SK-N-SH (cell line): ENCODE measurements at regions not wholly inside any gene's neighbourhood (a gene's known extent, or its start where the extent isn't known, plus 50 kb on each side); places are given as distances from the start of the nearest gene placed in this dataset.

Experiments used
- CTCF ChIA-PET: fragments of 300-600, 350-600 bp; formaldehyde crosslinking; extraction: SDS; loops from one replicate; lab custom pipeline; 2021; lab: Yijun Ruan, JAX
- POLR2A ChIA-PET: fragments of 350-600 bp; sonication (Branson Sonifier 250); formaldehyde crosslinking; extraction: SDS; loops from one replicate; lab custom pipeline; 2020; ENCODE audit warnings: antibody characterized with exemption, inconsistent platforms; lab: Yijun Ruan, JAX
- DNase-seq: peaks from one replicate; pipeline ENCODE4 v3.0.0; 2012
- H2AFZ ChIP-seq: fragments of 200-600 bp; sonication (generic); 2 replicates; pipeline ENCODE4 v1.8.1; 2016; ENCODE audit warnings: antibody characterized with exemption, mild to moderate bottlenecking, low read depth
- H3F3A ChIP-seq: fragments of 200-600 bp; sonication (generic); replicated peaks from 2 replicates; pipeline ENCODE3; 2016; ENCODE audit warnings: antibody characterized with exemption, mild to moderate bottlenecking; ENCODE audit not compliant: insufficient read depth
- H3K27ac ChIP-seq, 2 experiments: fragments of 200-500 bp in 1 of 2; fragments of 200-600 bp in 1 of 2; sonication (Bioruptor generic) in 1 of 2; sonication (generic), shearing (Covaris generic) in 1 of 2; 2 replicates each; pipeline versions ENCODE4 v1.5.1 to v1.6.1; 2014 to 2016; ENCODE audit warnings: low read depth in 2 of 2, inconsistent platforms in 1 of 2, low read length in 1 of 2, mild to moderate bottlenecking in 1 of 2, mixed read lengths in 1 of 2
- H3K27me3 ChIP-seq: fragments of 200-600 bp; sonication (generic), shearing (Covaris generic); 2 replicates; pipeline ENCODE4 v1.6.1; 2016; ENCODE audit warnings: mixed run types; ENCODE audit not compliant: insufficient read depth
- H3K36me3 ChIP-seq, 2 experiments: fragments of 200-500 bp in 1 of 2; fragments of 200-600 bp in 1 of 2; sonication (Bioruptor generic) in 1 of 2; sonication (generic) in 1 of 2; replicated peaks in 1 of 2; 2 replicates each; pipeline versions ENCODE3 to v1.5.1; 2014 to 2016; ENCODE audit warnings: low read length in 1 of 2, mild to moderate bottlenecking in 1 of 2; ENCODE audit not compliant: insufficient read depth in 2 of 2, control insufficient read depth in 1 of 2
- H3K4me1 ChIP-seq, 2 experiments: fragments of 200-500 bp in 1 of 2; fragments of 200-600 bp in 1 of 2; sonication (Bioruptor generic) in 1 of 2; sonication (generic), shearing (Covaris generic) in 1 of 2; 2 replicates each; pipeline versions ENCODE4 v1.5.1 to v1.6.1; 2014 to 2016; ENCODE audit warnings: low read depth in 1 of 2, low read length in 1 of 2, mixed run types in 1 of 2; ENCODE audit not compliant: insufficient read depth in 2 of 2, control insufficient read depth in 1 of 2
- H3K4me2 ChIP-seq: fragments of 200-600 bp; sonication (generic), shearing (Covaris generic); 2 replicates; pipeline ENCODE4 v1.6.1; 2017; ENCODE audit warnings: mixed run types
- H3K4me3 ChIP-seq, 2 experiments: fragments of 200-500 bp in 1 of 2; fragments of 200-600 bp in 1 of 2; sonication (Bioruptor generic) in 1 of 2; sonication (generic), shearing (Covaris generic) in 1 of 2; 2 replicates each; pipeline versions ENCODE4 v1.5.1 to v1.8.1; 2014 to 2016; ENCODE audit warnings: low read depth in 2 of 2, inconsistent platforms in 1 of 2, low read length in 1 of 2, mild to moderate bottlenecking in 1 of 2, mixed read lengths in 1 of 2, moderate library complexity in 1 of 2
- H3K79me2 ChIP-seq: fragments of 200-600 bp; sonication (generic); 2 replicates; pipeline ENCODE4 v1.8.1; 2017; ENCODE audit warnings: mild to moderate bottlenecking; ENCODE audit not compliant: insufficient read depth
- H3K9ac ChIP-seq: fragments of 200-600 bp; sonication (generic); 2 replicates; pipeline ENCODE4 v1.6.1; 2017; ENCODE audit warnings: mixed run types
- H3K9me2 ChIP-seq: fragments of 200-600 bp; sonication (generic); 2 replicates; pipeline ENCODE4 v1.6.1; 2017; ENCODE audit warnings: mixed run types
- H3K9me3 ChIP-seq: fragments of 200-600 bp; sonication (generic); 2 replicates; pipeline ENCODE4 v1.6.1; 2017; ENCODE audit warnings: mixed run types, mild to moderate bottlenecking, moderate library complexity
- H4K20me1 ChIP-seq: fragments of 200-600 bp; sonication (generic); 2 replicates; pipeline ENCODE4 v1.6.1; 2017; ENCODE audit warnings: mild to moderate bottlenecking, mixed run types; ENCODE audit not compliant: insufficient read depth
- CTCF ChIP-seq: fragments of 200-600 bp; sonication (generic); IDR thresholded peaks from 2 replicates; pipeline ENCODE4 v1.6.1; 2017; ENCODE audit warnings: antibody characterized with exemption, mild to moderate bottlenecking, moderate library complexity
- EP300 ChIP-seq, 2 experiments: IDR thresholded peaks; 2 replicates each; pipeline versions ENCODE4 v1.4.0 to v1.6.1; 2012; ENCODE audit warnings: borderline replicate concordance in 1 of 2, low read depth in 1 of 2, low read length in 1 of 2
- EZH2phosphoT487 ChIP-seq: fragments of 200-600 bp; sonication (generic); IDR thresholded peaks from 2 replicates; pipeline ENCODE4 v1.6.1; 2017; ENCODE audit warnings: low read depth, mixed run types, mild to moderate bottlenecking, antibody characterized with exemption, moderate library complexity, borderline replicate concordance
- FOXJ3 ChIP-seq: sonication (generic); formaldehyde crosslinking; IDR thresholded peaks from 2 replicates; pipeline ENCODE4 v1.5.1; 2020; ENCODE audit warnings: mild to moderate bottlenecking, missing genetic modification reagents
- GATA2 ChIP-seq: sonication (generic); formaldehyde crosslinking; IDR thresholded peaks from 2 replicates; pipeline ENCODE4 v1.5.0; 2020; ENCODE audit warnings: mild to moderate bottlenecking, missing genetic modification reagents
- IRF3 ChIP-seq: fragments of 150-350 bp; IDR thresholded peaks from 2 replicates; pipeline ENCODE4 v1.6.1; 2016; ENCODE audit warnings: mild to moderate bottlenecking, low read depth, low read length
- MEF2A ChIP-seq: IDR thresholded peaks from 2 replicates; pipeline ENCODE4 v1.4.0; 2012; ENCODE audit warnings: low read depth, borderline replicate concordance
- MXI1 ChIP-seq: IDR thresholded peaks from 2 replicates; pipeline ENCODE4 v1.6.1; 2012; ENCODE audit warnings: mild to moderate bottlenecking, low read depth, low read length, improper control_type of control experiment
- NFIC ChIP-seq: IDR thresholded peaks from 2 replicates; pipeline ENCODE4 v1.4.0; 2012; ENCODE audit warnings: borderline replicate concordance
- PBX3 ChIP-seq: IDR thresholded peaks from 2 replicates; pipeline ENCODE4; 2012
- REST ChIP-seq: IDR thresholded peaks from 2 replicates; pipeline ENCODE4 v1.6.1; 2012; ENCODE audit warnings: mild to moderate bottlenecking, low read depth, low read length, moderate library complexity
- RFX5 ChIP-seq: IDR thresholded peaks from 2 replicates; pipeline ENCODE4 v1.6.1; 2012; ENCODE audit warnings: mild to moderate bottlenecking, improper control_type of control experiment, low read length
- RXRA ChIP-seq: IDR thresholded peaks from 2 replicates; pipeline ENCODE4 v1.4.0; 2012; ENCODE audit warnings: low read depth, mild to moderate bottlenecking, borderline replicate concordance
- SMC3 ChIP-seq: IDR thresholded peaks from 2 replicates; pipeline ENCODE4 v1.6.1; 2012; ENCODE audit warnings: low read depth, low read length, improper control_type of control experiment
- WGBS: methylation state at CpG from one replicate; pipeline ENCODE4 v1.1.6; 2017; ENCODE audit warnings: low lambda C conversion rate; 5-methylcytosine and 5-hydroxymethylcytosine counted together

GRCh38 chr5:41621420-41621819, 111.0 kb upstream of the PLCXD3 start:
- Histone ChIP-seq H3K79me2 (no peaks in the 10 kb centered on the region), H3K4me2 (no peak overlapping the region), H4K20me1 (no peaks in the 10 kb centered on the region), H3K9me2 (no peaks in the 10 kb centered on the region), H3K27ac (no peak overlapping the region; a peak in 1 of 4 replicates), H3K36me3 (no peaks in the 10 kb centered on the region), H3K27me3 (no peaks in the 10 kb centered on the region), H2AFZ (no peak overlapping the region), H3K4me3 (no peak overlapping the region), H3K9me3 (no peaks in the 10 kb centered on the region), H3F3A (no peaks in the 10 kb centered on the region), H3K4me1 (peaks cover 0 to 4% of the 10 kb centered on the region in 2 experiments; a peak in 2 of 4 replicates), H3K9ac (no peak overlapping the region)
- POLR2A ChIA-PET: no interaction called here
- TF ChIP-seq EZH2phosphoT487 (no peak), MXI1 (no peak), CTCF (no peak)
- DNase-seq: no peak
- WGBS: 2% methylated on average over 2 of the region's 2 CpGs
- CTCF ChIA-PET: interaction anchor here (1.1 kb wide), 1 partner anchor 223 kb away, joined by 3 read pairs; no protein-coding TSS in a partner anchor

- Histone ChIP-seq H3K36me3 (no peaks in the 10 kb centered on the region), H3K27me3 (no peaks in the 10 kb centered on the region), H3K9ac (no peak overlapping the region), H3K79me2 (no peaks in the 10 kb centered on the region), H3K9me2 (no peaks in the 10 kb centered on the region), H3K4me2 (no peak overlapping the region), H4K20me1 (no peaks in the 10 kb centered on the region), H3K27ac (no peak overlapping the region), H3K9me3 (no peaks in the 10 kb centered on the region), H2AFZ (no peak overlapping the region), H3K4me1 (peaks cover 0 to 4% of the 10 kb centered on the region in 2 experiments; a peak in 2 of 4 replicates), H3F3A (no peaks in the 10 kb centered on the region), H3K4me3 (no peak overlapping the region)
- POLR2A ChIA-PET: no interaction called here
- WGBS: 63% methylated on average over 2 of the region's 2 CpGs
- DNase-seq: no peak
- CTCF ChIA-PET: no interaction called here
- TF ChIP-seq RFX5 (no peak), FOXJ3 (CRISPR knock-in tag) (no peak), SMC3 (no peak), MXI1 (no peak), RXRA (no peak), GATA2 (CRISPR knock-in tag) (no peak), CTCF (no peak), IRF3 (no peak), REST (no peak), MEF2A (no peak), PBX3 (no peak), NFIC (no peak), EP300 (IDR thresholded peaks at IDR 0.05; ENCODE audit: borderline replicate concordance in 1 of 2, low read depth in 1 of 2, low read length in 1 of 2) (no peak)
Observed at GRCh38 chr5:41617843-41618515, 107.6 kb upstream of the PLCXD3 start.
